GM21717 (cell line): ENCODE measurements at regions not wholly inside any gene's neighbourhood (a gene's known extent, or its start where the extent isn't known, plus 50 kb on each side); places are given as distances from the start of the nearest gene placed in this dataset.

Experiments used
- ATAC-seq: cut with Tn5 transposase; IDR thresholded peaks from one replicate; pipeline ENCODE4 v1.9.1; 2021; ENCODE audit warnings: mild to moderate bottlenecking, moderate library complexity; ENCODE audit not compliant: unreplicated experiment

DNA sequence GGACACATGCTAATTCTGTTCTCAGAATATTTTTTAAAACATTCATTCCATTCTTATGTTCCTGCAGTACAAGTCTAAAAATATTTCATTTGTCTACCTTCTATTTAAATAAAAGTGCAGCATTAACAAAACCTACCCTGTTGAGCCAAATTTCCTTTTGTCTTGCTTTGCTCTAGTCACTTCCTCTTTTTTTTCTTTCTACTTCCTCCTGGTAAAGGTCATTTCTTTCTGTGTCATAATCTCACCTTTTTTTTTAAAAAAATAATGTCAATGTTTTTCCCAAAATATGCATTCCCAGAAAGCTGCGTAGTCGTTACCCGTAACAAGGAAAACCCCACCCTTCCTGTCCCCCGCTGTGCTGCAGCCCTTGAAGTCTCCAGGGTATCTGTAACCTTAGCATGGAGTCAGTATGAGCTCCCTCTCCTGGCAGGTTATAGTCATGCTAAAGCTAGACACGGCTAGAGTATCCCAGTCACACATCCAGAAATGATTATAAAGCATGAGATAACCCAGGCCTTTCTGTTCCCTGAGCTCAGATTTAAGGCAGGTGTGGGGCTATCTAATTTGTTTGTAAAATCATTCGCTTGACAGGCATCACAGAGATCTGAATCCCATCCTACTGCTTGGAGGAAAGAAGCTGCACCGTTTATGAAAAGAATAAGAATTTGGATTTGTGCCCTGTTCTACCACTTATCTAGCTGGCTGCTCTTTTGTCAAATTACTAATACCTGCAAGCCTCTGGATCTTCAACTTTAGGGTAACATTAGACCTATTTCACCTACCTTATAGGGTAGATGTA lies 51.1 kb upstream of the EED start:
- peak; percentile 96 for ATAC-seq

GRCh38 chr11:86192519-86193257 lies 51.9 kb upstream of the EED start:
- peak; percentile 10 for ATAC-seq

- ATAC-seq = no peak
Measured at GRCh38 chr11:86191874-86192273, 52.7 kb upstream of the EED start.

GRCh38 chr11:86187027-86187426 lies 57.5 kb upstream of the EED start:
- no peak for ATAC-seq

DNA sequence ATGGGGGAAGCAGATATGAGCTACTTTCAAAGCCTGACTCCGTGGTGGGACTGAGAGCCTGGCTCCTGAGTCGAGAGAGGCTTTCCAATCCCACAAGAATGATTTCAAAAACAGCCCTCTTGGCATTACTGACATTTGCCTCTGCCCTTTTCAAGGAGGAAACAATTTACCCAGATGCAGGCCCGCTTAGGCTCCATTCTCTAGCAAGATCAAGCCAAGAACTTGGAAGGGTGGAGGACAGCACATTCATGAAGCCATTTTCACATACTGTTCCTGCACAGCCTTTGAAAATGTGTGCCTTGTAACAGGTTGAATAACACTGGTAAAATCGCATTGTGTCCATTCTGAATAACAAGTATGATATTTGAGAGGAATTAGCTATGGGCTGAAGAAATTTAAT lies 58.2 kb upstream of the EED start:
- no peak for ATAC-seq

DNA sequence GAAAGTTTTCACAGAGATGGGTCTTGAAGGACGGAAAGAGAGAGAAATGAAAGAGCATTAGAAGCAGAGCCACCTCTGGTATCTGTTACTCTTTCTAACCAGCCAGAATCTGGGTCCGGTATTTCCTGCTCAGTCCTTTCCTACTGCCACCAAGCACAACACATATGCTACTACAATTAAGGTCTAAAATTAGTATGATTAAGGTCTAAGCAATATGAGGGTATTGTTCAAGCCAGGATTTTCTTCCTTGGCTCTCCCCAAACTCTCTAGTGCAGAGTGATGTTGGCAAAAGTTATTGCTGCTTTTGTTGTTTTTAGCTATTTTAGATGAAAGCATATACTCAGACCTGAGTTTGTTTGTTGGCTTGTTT lies 59.2 kb upstream of the EED start:
- no peak for ATAC-seq

DNA sequence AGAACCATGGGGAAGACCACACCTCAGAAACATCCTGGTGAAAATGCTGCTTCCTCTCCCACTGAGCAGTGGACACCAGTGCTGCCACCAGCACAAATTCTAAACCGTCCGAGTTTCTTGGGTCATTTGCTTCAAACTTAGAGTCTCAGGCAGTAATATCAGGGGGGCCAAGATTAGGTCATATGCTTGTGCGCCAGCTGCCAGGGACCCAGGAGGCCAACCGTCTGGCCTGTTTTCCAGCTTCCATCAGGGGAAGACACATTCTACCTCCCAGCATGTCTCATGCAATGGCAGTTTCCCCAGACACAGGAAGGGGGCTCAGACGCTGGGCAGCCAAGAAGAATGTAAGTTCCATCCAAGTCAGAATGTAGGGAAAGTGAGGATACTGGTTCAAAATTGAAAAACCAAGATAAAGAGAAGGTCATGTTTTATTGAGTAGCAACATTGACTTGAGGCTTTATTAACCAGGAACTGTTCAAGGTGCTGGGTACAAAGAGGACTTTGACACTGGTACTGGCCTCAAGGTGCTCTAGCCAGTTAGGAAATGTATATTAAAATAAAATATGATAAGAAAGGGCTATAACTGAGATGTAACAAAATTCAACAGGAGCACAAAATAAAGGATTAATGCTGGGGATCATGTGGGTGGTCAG lies 59.7 kb upstream of the EED start:
- no peak for ATAC-seq

GRCh38 chr11:86183694-86184093 lies 60.9 kb upstream of the EED start:
- ATAC-seq = no peak

GRCh38 chr11:86182976-86183584 lies 61.5 kb upstream of the EED start:
- peak; percentile 88 for ATAC-seq

DNA sequence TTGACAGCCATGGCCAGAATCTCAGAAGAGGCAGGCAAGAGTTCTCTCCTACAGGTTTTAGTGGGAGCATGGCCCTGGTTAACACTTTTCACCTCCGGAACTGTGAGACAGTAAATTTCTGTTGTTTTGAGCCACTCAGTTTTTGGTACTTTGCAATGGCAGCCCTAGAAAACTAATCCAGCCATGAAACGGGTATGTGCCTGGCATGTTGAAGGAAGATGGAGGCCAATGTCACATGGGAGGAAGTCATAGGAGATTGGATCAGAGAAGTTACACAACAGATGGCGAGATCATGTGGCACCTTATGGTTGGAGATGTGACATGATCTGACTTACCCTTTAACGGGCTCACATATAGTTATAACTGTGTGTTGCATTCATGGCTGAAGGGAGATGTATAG lies 63.2 kb upstream of the EED start:
- ATAC-seq = no peak

GRCh38 chr11:86180851-86181250 lies 63.7 kb upstream of the EED start:
- ATAC-seq = no peak

- no peak for ATAC-seq
Measured at GRCh38 chr11:86180423-86180822, 64.1 kb upstream of the EED start.

DNA sequence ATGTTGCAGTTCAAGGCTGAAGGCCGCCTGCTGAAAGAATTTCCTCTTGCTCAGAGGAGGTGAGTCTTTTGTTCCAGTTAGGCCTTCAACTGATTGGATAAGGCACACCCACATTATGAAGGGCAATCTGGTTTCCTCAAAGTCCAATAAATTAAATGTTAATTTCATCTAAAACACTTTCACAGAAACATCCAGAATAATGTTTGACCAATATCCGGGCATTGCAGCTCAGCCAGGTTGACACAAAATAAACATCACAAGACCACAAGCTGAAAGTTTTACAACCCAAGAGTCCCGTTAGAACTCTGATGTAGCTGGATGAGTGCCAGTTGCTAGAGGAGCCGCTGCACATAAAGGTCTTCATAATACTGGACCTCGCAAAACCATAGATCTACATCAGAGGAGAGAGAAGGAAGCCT lies 64.9 kb upstream of the EED start:
- ATAC-seq = no peak

DNA sequence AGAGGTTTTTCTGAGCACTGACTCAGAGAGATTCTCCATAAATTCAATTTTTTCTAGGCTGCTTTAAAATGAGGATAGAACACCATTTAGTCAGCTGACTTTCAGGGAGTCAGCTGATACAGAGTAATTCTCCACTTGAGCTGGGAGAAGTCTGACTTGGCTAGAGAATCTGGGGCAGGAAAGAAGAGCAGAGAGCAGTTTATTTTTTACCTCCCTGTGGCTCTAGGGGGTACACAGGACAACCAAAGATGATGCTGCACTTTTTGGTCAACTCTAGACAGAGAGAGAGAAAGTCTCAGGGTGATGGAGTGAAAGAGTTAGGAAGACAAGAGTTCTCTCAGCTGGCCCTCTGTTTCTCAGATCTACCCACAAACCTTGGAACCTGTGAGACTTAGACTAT lies 67.3 kb upstream of the EED start:
- no peak for ATAC-seq

DNA sequence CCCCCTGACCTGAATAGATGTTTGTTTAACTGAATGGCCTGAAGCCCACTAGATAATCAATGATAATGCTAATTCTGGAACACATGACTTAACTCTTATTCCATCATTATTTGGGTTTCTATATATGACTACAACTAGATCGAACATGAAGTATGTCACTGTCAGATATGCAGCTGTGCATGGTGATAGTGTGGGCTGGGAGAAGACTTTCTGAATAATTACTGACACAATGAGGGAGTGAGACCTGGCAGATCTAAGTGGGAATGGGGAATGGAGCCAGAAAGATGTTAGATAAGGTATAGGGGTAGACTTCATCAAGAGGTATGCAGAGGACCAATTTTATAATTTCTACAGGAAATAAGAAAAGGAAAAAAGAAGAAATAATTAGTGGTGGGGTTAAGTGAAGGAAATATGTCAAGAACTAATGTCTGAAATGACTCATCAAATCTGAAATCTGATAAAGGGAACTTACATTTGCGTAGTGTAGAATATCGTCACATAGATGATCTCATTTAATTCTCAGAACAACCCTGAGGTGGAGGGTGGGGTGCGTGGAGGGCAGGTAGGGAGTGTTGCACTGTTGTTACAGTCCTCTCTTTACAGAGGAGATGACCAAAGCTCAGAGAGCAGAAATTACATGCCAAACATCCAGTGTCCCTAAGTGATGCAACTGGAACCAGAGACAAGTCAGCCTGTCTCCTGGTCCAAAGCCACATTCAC lies 68.2 kb upstream of the EED start:
- no peak for ATAC-seq

- ATAC-seq = no peak
Measured at GRCh38 chr11:86175626-86176025, 68.9 kb upstream of the EED start.

- no peak for ATAC-seq
Measured at GRCh38 chr11:86175191-86175590, 69.4 kb upstream of the EED start.

DNA sequence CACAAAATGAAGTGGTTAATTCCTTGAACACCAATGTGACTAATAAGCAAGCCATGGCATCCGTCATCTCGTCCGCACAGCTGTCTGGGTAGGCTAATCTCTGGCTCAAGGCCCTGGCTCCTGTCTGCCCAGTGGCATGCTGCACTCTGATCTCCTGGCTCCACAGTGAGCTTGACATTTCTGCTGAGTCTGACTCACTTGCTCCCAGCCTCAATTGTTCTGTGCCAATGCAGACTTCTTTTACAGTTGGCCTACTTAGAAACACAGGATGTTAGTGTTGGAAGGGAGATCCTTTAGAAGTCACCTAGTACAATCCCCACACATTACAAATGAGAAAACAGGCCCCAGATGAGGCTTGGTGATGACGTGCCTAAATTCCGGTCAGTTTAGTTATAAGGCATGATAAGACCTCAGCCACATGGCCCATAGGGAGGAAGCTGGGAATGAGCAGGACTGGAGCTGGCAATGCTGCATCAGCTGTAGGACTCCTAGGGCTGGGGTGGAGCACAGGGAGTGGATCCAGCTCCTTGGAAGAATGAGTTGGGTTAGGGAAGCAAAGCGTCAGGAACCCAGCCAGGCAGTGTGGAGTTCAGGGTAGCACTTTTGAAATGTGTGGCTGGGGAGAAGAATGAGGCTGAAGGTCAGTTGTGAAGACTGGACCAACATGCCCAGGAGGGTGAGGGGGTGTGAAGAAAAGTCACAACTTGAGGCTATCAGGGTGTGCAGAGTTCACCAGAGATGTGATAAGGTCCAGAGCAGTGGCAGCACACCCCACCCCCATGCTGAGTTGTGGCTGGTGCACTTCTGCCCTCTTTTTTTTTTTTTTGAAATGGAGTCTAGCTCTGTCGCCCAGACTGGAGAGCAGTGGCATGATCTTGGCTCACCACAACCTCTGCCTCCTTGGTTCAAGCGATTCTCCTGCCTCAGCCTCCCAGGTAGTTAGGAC lies 70.2 kb upstream of the EED start:
- no peak for ATAC-seq

- ATAC-seq = no peak
Measured at GRCh38 chr11:86172894-86173293, 71.7 kb upstream of the EED start.

GRCh38 chr11:86171627-86172026 lies 72.9 kb upstream of the EED start:
- no peak for ATAC-seq
